Activated naive CD8-positive, alpha-beta T cell treated with anti-CD3 and anti-CD28 coated beads, Interleukin-2, amount 50 U/mL, for 24 hours (primary cell): ENCODE measurements at regions not wholly inside any gene's neighbourhood (a gene's known extent, or its start where the extent isn't known, plus 50 kb on each side); places are given as distances from the start of the nearest gene placed in this dataset.

Experiments
- ATAC-seq: fragments of 150-1000 bp; cut with Tn5 transposase; one replicate; pipeline ENCODE4 v1.10.0; 2021
- DNase-seq: peaks from one replicate; pipeline ENCODE4 v3.0.0; 2021
- H3K27ac Mint-ChIP-seq: one replicate; pipeline ENCODE4 v1.8.0; 2021; ENCODE audit warnings: mild to moderate bottlenecking, mixed read lengths
- H3K27me3 Mint-ChIP-seq: one replicate; pipeline ENCODE4 v1.8.0; 2021; ENCODE audit warnings: mixed read lengths
- H3K36me3 Mint-ChIP-seq: one replicate; pipeline ENCODE4 v1.8.0; 2021; ENCODE audit warnings: low read depth, mixed read lengths
- H3K4me1 Mint-ChIP-seq: one replicate; pipeline ENCODE4 v1.8.0; 2021; ENCODE audit warnings: mixed read lengths
- H3K4me3 Mint-ChIP-seq: one replicate; pipeline ENCODE4 v1.8.0; 2021; ENCODE audit warnings: mild to moderate bottlenecking, moderate library complexity, mixed read lengths
- H3K9me3 Mint-ChIP-seq: one replicate; pipeline ENCODE4 v1.8.0; 2021; ENCODE audit warnings: mixed read lengths

- no peaks in the 10 kb centered on the region for H3K36me3 Mint-ChIP-seq
- DNase-seq: no peak
- no peak for ATAC-seq
- no peaks in the 10 kb centered on the region for H3K4me1 Mint-ChIP-seq
- H3K9me3 Mint-ChIP-seq: no peaks in the 10 kb centered on the region
- H3K27ac Mint-ChIP-seq: no peak overlapping the region
- no peaks in the 10 kb centered on the region for H3K27me3 Mint-ChIP-seq
- H3K4me3 Mint-ChIP-seq: no peak overlapping the region
These were observed 1273.9 kb downstream of the BRD1 start for GRCh38 chr22:48553694-48554308.

- Mint-ChIP-seq H3K36me3 (no peaks in the 10 kb centered on the region), H3K4me3 (no peak overlapping the region), H3K27ac (no peak overlapping the region), H3K9me3 (no peaks in the 10 kb centered on the region), H3K27me3 (no peaks in the 10 kb centered on the region), H3K4me1 (no peaks in the 10 kb centered on the region)
- DNase-seq (no peak), ATAC-seq (no peak)
These were observed 1274.6 kb downstream of the BRD1 start for GRCh38 chr22:48553119-48553518.

- Mint-ChIP-seq H3K27ac (no peak overlapping the region), H3K4me1 (no peaks in the 10 kb centered on the region), H3K9me3 (no peaks in the 10 kb centered on the region), H3K4me3 (no peak overlapping the region), H3K36me3 (no peaks in the 10 kb centered on the region), H3K27me3 (no peaks in the 10 kb centered on the region)
- DNase-seq (no peak), ATAC-seq (no peak)
These were observed 1275.9 kb downstream of the BRD1 start for GRCh38 chr22:48551716-48552268.

- no peaks in the 10 kb centered on the region for H3K36me3 Mint-ChIP-seq
- no peak overlapping the region for H3K4me3 Mint-ChIP-seq
- no peaks in the 10 kb centered on the region for H3K9me3 Mint-ChIP-seq
These were observed 1276.6 kb downstream of the BRD1 start for GRCh38 chr22:48551061-48551460.

GRCh38 chr22:48548391-48548790, 1279.3 kb downstream of the BRD1 start:
- Mint-ChIP-seq H3K27ac (no peak overlapping the region), H3K27me3 (no peaks in the 10 kb centered on the region), H3K9me3 (no peaks in the 10 kb centered on the region), H3K4me3 (no peak overlapping the region), H3K36me3 (no peaks in the 10 kb centered on the region), H3K4me1 (no peaks in the 10 kb centered on the region)
- ATAC-seq: no peak
- DNase-seq: no peak

More at GRCh38 chr22:48551061-48551460, 1276.6 kb downstream of the BRD1 start:
- no peaks in the 10 kb centered on the region for H3K27me3 Mint-ChIP-seq
- DNase-seq (no peak), ATAC-seq (no peak)
- H3K4me1 Mint-ChIP-seq: no peaks in the 10 kb centered on the region
- no peak overlapping the region for H3K27ac Mint-ChIP-seq

GRCh38 chr22:48547971-48548370, 1279.7 kb downstream of the BRD1 start:
- H3K4me3 Mint-ChIP-seq: no peak overlapping the region
- no peaks in the 10 kb centered on the region for H3K27me3 Mint-ChIP-seq
- no peaks in the 10 kb centered on the region for H3K4me1 Mint-ChIP-seq
- ATAC-seq (no peak), DNase-seq (no peak)
- H3K27ac Mint-ChIP-seq: no peak overlapping the region
- no peaks in the 10 kb centered on the region for H3K36me3 Mint-ChIP-seq
- no peaks in the 10 kb centered on the region for H3K9me3 Mint-ChIP-seq

GRCh38 chr22:48546653-48547424, 1280.8 kb downstream of the BRD1 start:
- H3K9me3 Mint-ChIP-seq: no peaks in the 10 kb centered on the region
- DNase-seq (no peak), ATAC-seq (no peak)
- no peak overlapping the region for H3K4me3 Mint-ChIP-seq
- H3K27me3 Mint-ChIP-seq: no peaks in the 10 kb centered on the region
- H3K36me3 Mint-ChIP-seq: no peaks in the 10 kb centered on the region
- H3K27ac Mint-ChIP-seq: no peak overlapping the region
- H3K4me1 Mint-ChIP-seq: no peaks in the 10 kb centered on the region

- no peaks in the 10 kb centered on the region for H3K27me3 Mint-ChIP-seq
- no peak overlapping the region for H3K4me3 Mint-ChIP-seq
- no peaks in the 10 kb centered on the region for H3K9me3 Mint-ChIP-seq
- no peak overlapping the region for H3K27ac Mint-ChIP-seq
- H3K4me1 Mint-ChIP-seq: no peaks in the 10 kb centered on the region
- no peaks in the 10 kb centered on the region for H3K36me3 Mint-ChIP-seq
- DNase-seq: no peak
- ATAC-seq: no peak
These were observed 1281.7 kb downstream of the BRD1 start for GRCh38 chr22:48545987-48546386.

- no peak for DNase-seq
- H3K4me3 Mint-ChIP-seq: no peak overlapping the region
- H3K9me3 Mint-ChIP-seq: no peaks in the 10 kb centered on the region
- H3K4me1 Mint-ChIP-seq: no peaks in the 10 kb centered on the region
- no peak for ATAC-seq
- no peak overlapping the region for H3K27ac Mint-ChIP-seq
- H3K36me3 Mint-ChIP-seq: no peaks in the 10 kb centered on the region
- H3K27me3 Mint-ChIP-seq: no peaks in the 10 kb centered on the region
These were observed 1286.1 kb downstream of the BRD1 start for GRCh38 chr22:48541401-48542098.

- Mint-ChIP-seq H3K4me3 (no peak overlapping the region), H3K36me3 (no peaks in the 10 kb centered on the region), H3K27ac (no peak overlapping the region), H3K27me3 (no peaks in the 10 kb centered on the region), H3K9me3 (no peaks in the 10 kb centered on the region), H3K4me1 (no peaks in the 10 kb centered on the region)
- no peak for DNase-seq
- ATAC-seq: no peak
These were observed 1288.4 kb downstream of the BRD1 start for GRCh38 chr22:48539261-48539660.

- Mint-ChIP-seq H3K36me3 (no peaks in the 10 kb centered on the region), H3K4me1 (no peaks in the 10 kb centered on the region), H3K9me3 (no peaks in the 10 kb centered on the region), H3K27me3 (no peaks in the 10 kb centered on the region), H3K27ac (no peak overlapping the region), H3K4me3 (no peak overlapping the region)
- ATAC-seq: no peak
- no peak for DNase-seq
These were observed 1289.3 kb downstream of the BRD1 start for GRCh38 chr22:48538291-48538820.

- H3K27ac Mint-ChIP-seq: no peak overlapping the region
- H3K4me1 Mint-ChIP-seq: no peaks in the 10 kb centered on the region
- H3K27me3 Mint-ChIP-seq: no peaks in the 10 kb centered on the region
- H3K4me3 Mint-ChIP-seq: no peak overlapping the region
- no peak for ATAC-seq
- no peaks in the 10 kb centered on the region for H3K9me3 Mint-ChIP-seq
- no peaks in the 10 kb centered on the region for H3K36me3 Mint-ChIP-seq
- no peak for DNase-seq
These were observed 1290.4 kb downstream of the BRD1 start for GRCh38 chr22:48537343-48537680.

GRCh38 chr22:48536541-48537342, 1290.9 kb downstream of the BRD1 start:
- no peaks in the 10 kb centered on the region for H3K36me3 Mint-ChIP-seq

GRCh38 chr22:48535868-48536540, 1291.7 kb downstream of the BRD1 start:
- Mint-ChIP-seq H3K9me3 (no peaks in the 10 kb centered on the region), H3K4me3 (no peak overlapping the region), H3K36me3 (no peaks in the 10 kb centered on the region), H3K4me1 (no peaks in the 10 kb centered on the region), H3K27me3 (no peaks in the 10 kb centered on the region), H3K27ac (no peak overlapping the region)
- ATAC-seq: no peak
- no peak for DNase-seq

More at GRCh38 chr22:48536541-48537342, 1290.9 kb downstream of the BRD1 start:
- no peak for DNase-seq
- Mint-ChIP-seq H3K9me3 (no peaks in the 10 kb centered on the region), H3K4me3 (no peak overlapping the region), H3K4me1 (no peaks in the 10 kb centered on the region), H3K27me3 (no peaks in the 10 kb centered on the region), H3K27ac (no peak overlapping the region)
- ATAC-seq: no peak
